GM12891 (cell line): ENCODE measurements at regions not wholly inside any gene's neighbourhood (a gene's known extent, or its start where the extent isn't known, plus 50 kb on each side); places are given as distances from the start of the nearest gene placed in this dataset.
A peak's percentile ranks its signal among the peaks of the same experiment; 100 is the strongest.

Experiments
- DNase-seq: peaks from one replicate; pipeline ENCODE4 v3.0.0; 2011; ENCODE audit warnings: low spot score; ENCODE audit not compliant: insufficient read length
- FAIRE-seq: peaks from 2 replicates; lab custom pipeline; 2011; peaks lifted over from hg19 to GRCh38; lab: Jason Lieb, UNC
- PAX5 ChIP-seq: IDR thresholded peaks from 2 replicates; pipeline ENCODE4 v1.6.1; 2011; ENCODE audit warnings: low read length, moderate library complexity, mild to moderate bottlenecking; ENCODE audit not compliant: insufficient read depth, severe bottlenecking
- POLR2A ChIP-seq: IDR thresholded peaks from 2 replicates; pipeline ENCODE4 v1.6.1; 2011; ENCODE audit warnings: low read depth, low read length, control low read depth
- POLR2AphosphoS5 ChIP-seq: IDR thresholded peaks from 2 replicates; pipeline ENCODE4 v1.6.1; 2011; ENCODE audit warnings: low read depth, low read length, control low read depth
- POU2F2 ChIP-seq: IDR thresholded peaks from 2 replicates; pipeline ENCODE4 v1.6.1; 2011; ENCODE audit warnings: low read depth, mild to moderate bottlenecking, control low read depth, low read length, moderate library complexity
- SPI1 ChIP-seq: IDR thresholded peaks from 2 replicates; pipeline ENCODE4 v1.6.1; 2011; ENCODE audit warnings: low read depth, low read length, control low read depth
- TAF1 ChIP-seq: IDR thresholded peaks from 2 replicates; pipeline ENCODE4 v1.6.1; 2011; ENCODE audit warnings: low read depth, low read length, control low read depth

GRCh38 chr6:119614138-119614537 is 264.6 kb upstream of the MAN1A1 start:
- TF ChIP-seq POLR2A (no peak), SPI1 (no peak), PAX5 (no peak), POLR2AphosphoS5 (no peak), TAF1 (no peak), POU2F2 (no peak)
- FAIRE-seq = no peak

GRCh38 chr6:119612911-119613381 is 263.4 kb upstream of the MAN1A1 start:
- DNase-seq (no peak), FAIRE-seq (no peak)
- no peak for TF ChIP-seq POU2F2
- no peak for TF ChIP-seq PAX5
- TF ChIP-seq SPI1 = no peak
- no peak for TF ChIP-seq POLR2AphosphoS5
- TF ChIP-seq TAF1 = no peak
- TF ChIP-seq POLR2A = no peak

More at GRCh38 chr6:119614138-119614537, 264.6 kb upstream of the MAN1A1 start:
- DNase-seq = no peak

GRCh38 chr6:119612176-119612891 is 262.8 kb upstream of the MAN1A1 start:
- DNase-seq = no peak
- no peak for FAIRE-seq

GRCh38 chr6:119610754-119611153 is 261.2 kb upstream of the MAN1A1 start:
- TF ChIP-seq SPI1 (no peak), TAF1 (no peak), POLR2A (no peak), PAX5 (no peak), POLR2AphosphoS5 (no peak), POU2F2 (no peak)
- no peak for DNase-seq
- no peak for FAIRE-seq

More at GRCh38 chr6:119612176-119612891, 262.8 kb upstream of the MAN1A1 start:
- TF ChIP-seq POU2F2 (no peak), TAF1 (no peak), POLR2AphosphoS5 (no peak), POLR2A (no peak), PAX5 (no peak), SPI1 (no peak)

GRCh38 chr6:119610265-119610664 is 260.7 kb upstream of the MAN1A1 start:
- DNase-seq (no peak), FAIRE-seq (no peak)
- no peak for TF ChIP-seq TAF1

- TF ChIP-seq SPI1 (peak; percentile 63), PAX5 (no peak), POU2F2 (no peak), TAF1 (no peak), POLR2A (no peak), POLR2AphosphoS5 (no peak)
- no peak for FAIRE-seq
- DNase-seq = no peak
Observed at GRCh38 chr6:119609865-119610264, 260.3 kb upstream of the MAN1A1 start.

GRCh38 chr6:119608994-119609393 is 259.4 kb upstream of the MAN1A1 start:
- DNase-seq (no peak), FAIRE-seq (no peak)
- TF ChIP-seq POLR2A (no peak), SPI1 (no peak), POU2F2 (no peak), PAX5 (no peak), POLR2AphosphoS5 (no peak), TAF1 (no peak)

GRCh38 chr6:119604124-119604523 is 254.6 kb upstream of the MAN1A1 start:
- DNase-seq (no peak), FAIRE-seq (no peak)
- no peak for TF ChIP-seq TAF1
- TF ChIP-seq POLR2AphosphoS5 = no peak
- no peak for TF ChIP-seq POLR2A
- TF ChIP-seq POU2F2 = no peak
- TF ChIP-seq SPI1 = no peak
- TF ChIP-seq PAX5 = no peak

- no peak for DNase-seq
- no peak for FAIRE-seq
- TF ChIP-seq POU2F2 (no peak), SPI1 (no peak), POLR2AphosphoS5 (no peak), POLR2A (no peak), PAX5 (no peak), TAF1 (no peak)
Observed at GRCh38 chr6:119603501-119603900, 253.9 kb upstream of the MAN1A1 start.
